Neutrophil (primary cell): ENCODE measurements at regions not wholly inside any gene's neighbourhood (a gene's known extent, or its start where the extent isn't known, plus 50 kb on each side); places are given as distances from the start of the nearest gene placed in this dataset.

Source experiments
- H3K27ac ChIP-seq: fragments of 200-600 bp; sonication (generic); 2 replicates; pipeline ENCODE4 v1.5.1; 2016; ENCODE audit warnings: mild to moderate bottlenecking, moderate library complexity
- H3K27me3 ChIP-seq: fragments of 200-600 bp; sonication (generic); 2 replicates; pipeline ENCODE4 v1.6.0; 2016; ENCODE audit warnings: mild to moderate bottlenecking
- H3K36me3 ChIP-seq: fragments of 200-600 bp; sonication (generic); 2 replicates; pipeline ENCODE4 v1.5.1; 2017
- H3K4me1 ChIP-seq, 2 experiments: fragments of 200-600 bp in 1 of 2; sonication (generic) in 1 of 2; 1 replicate in 1 of 2; 2 replicates in 1 of 2; pipeline versions ENCODE4 v1.5.1 to v1.6.1; 2013 to 2016; ENCODE audit warnings: low read depth in 1 of 2, low read length in 1 of 2, mild to moderate bottlenecking in 1 of 2, moderate library complexity in 1 of 2; ENCODE audit not compliant: control insufficient read depth in 1 of 2, insufficient read depth in 1 of 2
- H3K4me3 ChIP-seq, 2 experiments: fragments of 200-600 bp in 1 of 2; sonication (generic) in 1 of 2; 1 replicate in 1 of 2; 2 replicates in 1 of 2; pipeline ENCODE4 v1.5.1; 2013 to 2016; ENCODE audit warnings: low read depth in 1 of 2, low read length in 1 of 2, mild to moderate bottlenecking in 1 of 2, moderate library complexity in 1 of 2
- H3K9me3 ChIP-seq: fragments of 200-600 bp; sonication (generic); 2 replicates; pipeline ENCODE4 v1.5.1; 2016
- TF ChIP-seq, protein P1 (sequence below): fragments of 200-600 bp; sonication (generic); IDR thresholded peaks from 2 replicates; pipeline ENCODE4 v1.5.1; 2016; ENCODE audit warnings: antibody characterized with exemption

DNA sequence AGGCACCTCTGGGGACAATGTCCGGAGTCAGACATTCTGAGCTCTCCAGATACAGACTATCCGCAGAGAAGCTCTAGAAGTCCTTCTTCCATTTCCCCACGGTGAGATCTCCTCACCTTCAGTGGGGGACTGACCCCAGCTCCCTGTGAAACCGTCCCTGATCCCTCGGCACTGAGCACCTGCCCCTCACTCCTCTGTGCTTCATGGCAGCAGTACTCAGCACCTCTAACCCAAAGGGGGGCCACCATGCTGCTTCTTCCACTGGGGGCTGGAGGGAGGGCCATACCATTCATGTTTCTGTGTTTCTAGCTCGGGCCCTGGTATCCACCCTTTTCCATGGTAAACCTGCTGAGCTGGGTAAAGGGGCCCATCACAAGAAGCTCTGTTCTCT lies 321.7 kb downstream of the BRD1 start:
- Histone ChIP-seq H3K9me3 (no peaks in the 10 kb centered on the region), H3K4me1 (no peaks in the 10 kb centered on the region), H3K27me3 (no peaks in the 10 kb centered on the region), H3K36me3 (no peaks in the 10 kb centered on the region), H3K27ac (no peak overlapping the region), H3K4me3 (no peak overlapping the region)
- TF ChIP-seq, protein P1, sequence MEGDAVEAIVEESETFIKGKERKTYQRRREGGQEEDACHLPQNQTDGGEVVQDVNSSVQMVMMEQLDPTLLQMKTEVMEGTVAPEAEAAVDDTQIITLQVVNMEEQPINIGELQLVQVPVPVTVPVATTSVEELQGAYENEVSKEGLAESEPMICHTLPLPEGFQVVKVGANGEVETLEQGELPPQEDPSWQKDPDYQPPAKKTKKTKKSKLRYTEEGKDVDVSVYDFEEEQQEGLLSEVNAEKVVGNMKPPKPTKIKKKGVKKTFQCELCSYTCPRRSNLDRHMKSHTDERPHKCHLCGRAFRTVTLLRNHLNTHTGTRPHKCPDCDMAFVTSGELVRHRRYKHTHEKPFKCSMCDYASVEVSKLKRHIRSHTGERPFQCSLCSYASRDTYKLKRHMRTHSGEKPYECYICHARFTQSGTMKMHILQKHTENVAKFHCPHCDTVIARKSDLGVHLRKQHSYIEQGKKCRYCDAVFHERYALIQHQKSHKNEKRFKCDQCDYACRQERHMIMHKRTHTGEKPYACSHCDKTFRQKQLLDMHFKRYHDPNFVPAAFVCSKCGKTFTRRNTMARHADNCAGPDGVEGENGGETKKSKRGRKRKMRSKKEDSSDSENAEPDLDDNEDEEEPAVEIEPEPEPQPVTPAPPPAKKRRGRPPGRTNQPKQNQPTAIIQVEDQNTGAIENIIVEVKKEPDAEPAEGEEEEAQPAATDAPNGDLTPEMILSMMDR = no peak

DNA sequence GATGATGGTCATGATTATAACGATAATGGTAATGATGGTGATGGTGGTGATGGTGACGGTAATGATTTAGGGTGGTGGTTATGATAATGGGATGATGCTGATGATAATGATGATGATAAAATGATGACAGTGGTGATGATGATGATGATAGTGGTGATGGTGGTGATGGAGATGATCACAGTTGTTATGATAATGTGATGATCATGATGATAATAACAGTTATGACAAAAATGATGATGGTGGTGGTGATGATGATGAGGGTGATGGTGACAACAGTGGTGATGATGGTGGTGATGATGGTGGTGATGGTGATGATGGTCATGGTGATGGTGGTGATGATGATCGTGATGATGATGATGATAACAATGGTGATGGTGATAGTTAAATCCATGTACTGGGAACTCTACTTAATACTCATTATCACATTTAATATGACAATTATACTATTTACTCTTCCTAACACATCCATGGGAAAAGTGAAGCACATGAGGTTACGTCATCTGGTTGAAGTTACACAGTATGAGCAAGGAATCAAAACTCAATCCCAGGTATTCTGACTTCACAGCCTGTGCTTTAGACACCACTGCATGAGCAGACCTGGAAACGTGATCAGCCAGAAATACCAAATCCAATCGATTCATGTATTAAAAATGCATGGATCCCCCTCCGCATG lies 322.2 kb downstream of the BRD1 start:
- Histone ChIP-seq H3K4me1 (no peaks in the 10 kb centered on the region), H3K4me3 (no peak overlapping the region), H3K27ac (no peak overlapping the region), H3K9me3 (no peaks in the 10 kb centered on the region), H3K27me3 (no peaks in the 10 kb centered on the region), H3K36me3 (no peaks in the 10 kb centered on the region)
- TF ChIP-seq, protein P1 = no peak

DNA sequence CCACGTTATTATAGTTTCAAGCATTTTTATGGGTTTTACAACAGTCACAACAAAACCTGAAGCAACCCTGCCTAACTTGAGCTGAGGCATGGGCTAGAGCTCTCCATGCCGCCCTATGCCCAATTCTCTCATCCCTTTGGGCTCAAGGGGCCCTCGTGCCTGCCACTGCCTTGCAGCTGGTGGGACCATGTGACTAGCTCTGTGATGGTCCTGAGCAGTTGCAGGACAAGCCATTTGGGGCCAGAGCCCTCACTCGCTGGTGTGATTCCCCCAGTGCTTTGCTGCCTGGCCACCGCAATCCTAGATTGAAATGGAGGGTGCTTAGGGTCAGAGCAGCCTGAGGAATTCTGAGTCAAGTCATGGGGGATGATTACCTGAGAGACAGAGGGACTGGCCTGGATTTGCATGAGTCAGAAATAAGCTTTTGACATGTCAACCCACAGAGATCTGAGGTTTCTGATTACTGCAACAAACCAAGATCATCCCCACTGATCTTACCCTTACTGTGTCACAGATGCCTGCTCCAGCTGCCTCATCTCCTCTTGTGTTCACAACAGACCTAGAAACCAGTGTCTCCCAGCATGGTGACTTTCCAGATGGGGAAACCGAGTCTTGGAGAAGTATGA lies 323.7 kb downstream of the BRD1 start:
- Histone ChIP-seq H3K36me3 (no peaks in the 10 kb centered on the region), H3K4me1 (no peaks in the 10 kb centered on the region), H3K4me3 (no peak overlapping the region), H3K27ac (no peak overlapping the region), H3K9me3 (no peaks in the 10 kb centered on the region), H3K27me3 (no peaks in the 10 kb centered on the region)
- TF ChIP-seq, protein P1 = no peak

DNA sequence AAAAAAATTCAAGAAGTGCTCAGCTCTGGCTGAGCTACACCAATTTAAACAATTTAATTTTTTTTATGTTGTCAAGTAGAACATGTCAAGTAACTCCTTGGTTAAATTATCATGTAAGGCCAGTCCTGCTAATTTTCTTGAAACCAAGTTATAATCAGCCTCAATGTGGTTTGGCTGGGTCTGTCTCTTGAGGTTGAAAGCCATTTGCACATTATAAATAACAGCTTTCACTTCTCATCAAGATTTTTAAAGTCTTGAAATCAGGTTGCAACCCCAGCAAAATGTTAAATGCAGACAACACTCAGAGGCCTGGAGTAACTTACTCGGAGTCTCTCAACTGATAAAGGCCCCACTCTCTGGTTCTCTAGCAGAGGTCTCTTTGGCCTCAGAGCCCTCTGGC lies 324.4 kb downstream of the BRD1 start:
- Histone ChIP-seq H3K27me3 (no peaks in the 10 kb centered on the region), H3K4me3 (no peak overlapping the region), H3K36me3 (no peaks in the 10 kb centered on the region), H3K9me3 (no peaks in the 10 kb centered on the region), H3K27ac (no peak overlapping the region), H3K4me1 (no peaks in the 10 kb centered on the region)
- TF ChIP-seq, protein P1 = no peak

- TF ChIP-seq, protein P1 = no peak
- Histone ChIP-seq H3K4me1 (no peaks in the 10 kb centered on the region), H3K36me3 (no peaks in the 10 kb centered on the region), H3K27ac (no peak overlapping the region), H3K4me3 (no peak overlapping the region), H3K9me3 (no peaks in the 10 kb centered on the region), H3K27me3 (no peaks in the 10 kb centered on the region)
Observed at GRCh38 chr22:49502126-49502826, 325.4 kb downstream of the BRD1 start.
